Fibroblast of skin of right biceps (primary cell): ENCODE measurements at regions not wholly inside any gene's neighbourhood (a gene's known extent, or its start where the extent isn't known, plus 50 kb on each side); places are given as distances from the start of the nearest gene placed in this dataset.
"Not testable (repeated sequence)": the region's sequence is repeated elsewhere in the genome, so short reads cannot be mapped to it uniquely, and the experiment has no call there.

Experiments used
- DNase-seq: peaks from one replicate; pipeline ENCODE4 v3.0.0-alpha.2; 2013

GRCh38 chrX:129161108-129161507 lies 362.2 kb downstream of the SMARCA1 start:
- DNase-seq: no peak

- DNase-seq: no peak
Measured at GRCh38 chrX:129158505-129158904, 364.8 kb downstream of the SMARCA1 start.

GRCh38 chrX:129145840-129146272 lies 377.4 kb downstream of the SMARCA1 start:
- DNase-seq: no peak

- no peak for DNase-seq
Measured at GRCh38 chrX:129145385-129145784, 377.9 kb downstream of the SMARCA1 start.

- DNase-seq: peak; percentile 78
Measured at GRCh38 chrX:129144172-129145038, 378.9 kb downstream of the SMARCA1 start.

- DNase-seq: peak; percentile 23
Measured at GRCh38 chrX:129139837-129140598, 383.3 kb downstream of the SMARCA1 start.

- no peak for DNase-seq
Measured at GRCh38 chrX:129125122-129125914, 398.0 kb downstream of the SMARCA1 start.

GRCh38 chrX:129123795-129124194 lies 399.5 kb downstream of the SMARCA1 start:
- no peak for DNase-seq

- no peak for DNase-seq
Measured at GRCh38 chrX:129116676-129117470, 406.4 kb downstream of the SMARCA1 start.

GRCh38 chrX:129115935-129116334 lies 407.4 kb downstream of the SMARCA1 start:
- no peak for DNase-seq

GRCh38 chrX:129115104-129115503 lies 408.2 kb downstream of the SMARCA1 start:
- DNase-seq: peak; percentile 36

GRCh38 chrX:129111081-129111798 lies 412.1 kb downstream of the SMARCA1 start:
- DNase-seq: no peak

- no peak for DNase-seq
Measured at GRCh38 chrX:129108936-129109335, 414.4 kb downstream of the SMARCA1 start.

GRCh38 chrX:129099207-129099606 lies 424.1 kb downstream of the SMARCA1 start:
- DNase-seq: no peak

GRCh38 chrX:129097668-129098067 lies 425.6 kb downstream of the SMARCA1 start:
- no peak for DNase-seq

- DNase-seq: no peak
Measured at GRCh38 chrX:129093706-129094105, 429.6 kb downstream of the SMARCA1 start.

- DNase-seq: no peak
Measured at GRCh38 chrX:129092757-129093156, 430.5 kb downstream of the SMARCA1 start.

GRCh38 chrX:129092242-129092641 lies 431.0 kb downstream of the SMARCA1 start:
- DNase-seq: no peak

- no peak for DNase-seq
Measured at GRCh38 chrX:129091097-129091496, 432.2 kb downstream of the SMARCA1 start.

GRCh38 chrX:129086802-129087201 lies 436.5 kb downstream of the SMARCA1 start:
- no peak for DNase-seq

- not testable (repeated sequence) for DNase-seq
Measured at GRCh38 chrX:129084291-129084690, 439.0 kb downstream of the SMARCA1 start.
